Left hindlimb (tissue), 1 donor: ENCODE measurements at regions not wholly inside any gene's neighbourhood (a gene's known extent, or its start where the extent isn't known, plus 50 kb on each side); places are given as distances from the start of the nearest gene placed in this dataset.
"Not testable (repeated sequence)": the region's sequence is repeated elsewhere in the genome, so short reads cannot be mapped to it uniquely, and the experiment has no call there.

ENCODE experiments used
- DNase-seq: peaks from one replicate; pipeline ENCODE4 v3.0.0-alpha.2; 2018

GRCh38 chrX:143455046-143455445 lies 62.2 kb downstream of the SPANXN3 start:
- peak; percentile 31 for DNase-seq

- no peak for DNase-seq
These were observed 79.8 kb downstream of the SPANXN3 start for GRCh38 chrX:143437439-143437838.

- DNase-seq = no peak
These were observed 81.4 kb downstream of the SPANXN3 start for GRCh38 chrX:143435916-143436315.

- no peak for DNase-seq
These were observed 87.5 kb downstream of the SPANXN3 start for GRCh38 chrX:143429811-143430210.

- DNase-seq = no peak
These were observed 88.1 kb downstream of the SPANXN3 start for GRCh38 chrX:143429131-143429530.

GRCh38 chrX:143401160-143401559 lies 116.1 kb downstream of the SPANXN3 start:
- no peak for DNase-seq

- DNase-seq = no peak
These were observed 138.4 kb downstream of the SPANXN3 start for GRCh38 chrX:143378851-143379250.

GRCh38 chrX:143363419-143363818 lies 153.9 kb downstream of the SPANXN3 start:
- DNase-seq = no peak

- DNase-seq = no peak
These were observed 177.1 kb downstream of the SPANXN3 start for GRCh38 chrX:143340190-143340589.

GRCh38 chrX:143336261-143336660 lies 181.0 kb downstream of the SPANXN3 start:
- DNase-seq = no peak

- DNase-seq = no peak
These were observed 197.7 kb downstream of the SPANXN3 start for GRCh38 chrX:143319526-143319925.

GRCh38 chrX:143318857-143319256 lies 198.4 kb downstream of the SPANXN3 start:
- DNase-seq = not testable (repeated sequence)

GRCh38 chrX:143306991-143307937 lies 210.0 kb downstream of the SPANXN3 start:
- no peak for DNase-seq

GRCh38 chrX:143304518-143304917 lies 212.8 kb downstream of the SPANXN3 start:
- no peak for DNase-seq

GRCh38 chrX:143304025-143304424 lies 213.2 kb downstream of the SPANXN3 start:
- DNase-seq = no peak

- DNase-seq = no peak
These were observed 218.5 kb downstream of the SPANXN3 start for GRCh38 chrX:143298663-143299241.

- DNase-seq = no peak
These were observed 220.8 kb downstream of the SPANXN3 start for GRCh38 chrX:143296521-143296920.

GRCh38 chrX:143287236-143287635 lies 230.0 kb downstream of the SPANXN3 start:
- no peak for DNase-seq

- no peak for DNase-seq
These were observed 244.6 kb downstream of the SPANXN4 start for GRCh38 chrX:143270317-143270716.

- not testable (repeated sequence) for DNase-seq
These were observed 218.9 kb downstream of the SPANXN4 start for GRCh38 chrX:143244593-143244992.

- DNase-seq = no peak
These were observed 214.9 kb downstream of the SPANXN4 start for GRCh38 chrX:143240658-143241057.

GRCh38 chrX:143231492-143231891 lies 205.8 kb downstream of the SPANXN4 start:
- DNase-seq = no peak

- DNase-seq = not testable (repeated sequence)
These were observed 202.9 kb downstream of the SPANXN4 start for GRCh38 chrX:143228600-143228999.

- no peak for DNase-seq
These were observed 181.2 kb downstream of the SPANXN4 start for GRCh38 chrX:143206966-143207365.
